GM04504 (cell line): ENCODE measurements at regions not wholly inside any gene's neighbourhood (a gene's known extent, or its start where the extent isn't known, plus 50 kb on each side); places are given as distances from the start of the nearest gene placed in this dataset.

Source experiments
- DNase-seq: peaks from one replicate; pipeline ENCODE4 v3.0.0-alpha.2; 2012; ENCODE audit warnings: low read depth

- no peak for DNase-seq
Measured at GRCh38 chr11:98561252-98561651, 459.5 kb upstream of the CNTN5 start.

- no peak for DNase-seq
Measured at GRCh38 chr11:98561877-98562395, 458.8 kb upstream of the CNTN5 start.

GRCh38 chr11:98564233-98564632, 456.5 kb upstream of the CNTN5 start:
- DNase-seq: no peak

- no peak for DNase-seq
Measured at GRCh38 chr11:98564881-98565280, 455.9 kb upstream of the CNTN5 start.

- DNase-seq: no peak
Measured at GRCh38 chr11:98565311-98565710, 455.4 kb upstream of the CNTN5 start.

- no peak for DNase-seq
Measured at GRCh38 chr11:98566978-98567377, 453.8 kb upstream of the CNTN5 start.

GRCh38 chr11:98568013-98568412, 452.7 kb upstream of the CNTN5 start:
- no peak for DNase-seq

GRCh38 chr11:98572941-98573340, 447.8 kb upstream of the CNTN5 start:
- DNase-seq: no peak

- no peak for DNase-seq
Measured at GRCh38 chr11:98587884-98588283, 432.9 kb upstream of the CNTN5 start.

GRCh38 chr11:98589967-98590366, 430.8 kb upstream of the CNTN5 start:
- no peak for DNase-seq

GRCh38 chr11:98600103-98600502, 420.6 kb upstream of the CNTN5 start:
- DNase-seq: no peak

GRCh38 chr11:98600786-98601773, 419.7 kb upstream of the CNTN5 start:
- no peak for DNase-seq

- DNase-seq: no peak
Measured at GRCh38 chr11:98616098-98616655, 404.6 kb upstream of the CNTN5 start.

GRCh38 chr11:98621767-98622166, 399.0 kb upstream of the CNTN5 start:
- no peak for DNase-seq

GRCh38 chr11:98625526-98625925, 395.2 kb upstream of the CNTN5 start:
- DNase-seq: no peak

- no peak for DNase-seq
Measured at GRCh38 chr11:98630736-98631135, 390.0 kb upstream of the CNTN5 start.

GRCh38 chr11:98657711-98658110, 363.0 kb upstream of the CNTN5 start:
- DNase-seq: no peak

GRCh38 chr11:98659431-98659830, 361.3 kb upstream of the CNTN5 start:
- DNase-seq: no peak

- no peak for DNase-seq
Measured at GRCh38 chr11:98674390-98674789, 346.4 kb upstream of the CNTN5 start.

- DNase-seq: no peak
Measured at GRCh38 chr11:98679673-98680072, 341.1 kb upstream of the CNTN5 start.

GRCh38 chr11:98701541-98701940, 319.2 kb upstream of the CNTN5 start:
- no peak for DNase-seq

GRCh38 chr11:98703779-98704556, 316.8 kb upstream of the CNTN5 start:
- DNase-seq: no peak
